ENCODE measurements at regions not wholly inside any gene's neighbourhood (a gene's known extent, or its start where the extent isn't known, plus 50 kb on each side); places are given as distances from the start of the nearest gene placed in this dataset.
"Not testable (repeated sequence)": the region's sequence is repeated elsewhere in the genome, so short reads cannot be mapped to it uniquely, and the experiment has no call there.

- Histone ChIP-seq H3K36me3 (replicated peaks in 1 of 2) (no peaks in the 10 kb centered on the region), H3K27me3 (no peaks in the 10 kb centered on the region), H3K27ac (no peak overlapping the region), H3K9me3 (replicated peaks in 1 of 3) (no peaks in the 10 kb centered on the region), H3K4me1 (replicated peaks in 1 of 2) (no peaks in the 10 kb centered on the region), H3K4me3 (no peak overlapping the region)
- TF ChIP-seq CTCF (IDR thresholded peaks at IDR 0.05): no peak
- TF ChIP-seq POLR2A (IDR thresholded peaks at IDR 0.05): no peak
- intact Hi-C loops (cut with DNase I): no loop called here
- 79 to 100% (median 86%) methylated on average over 2 to 3 of the region's 3 CpGs for WGBS, 4 donors
- no peak for DNase-seq
Observed at GRCh38 chr15:67937153-67937761, 97.4 kb upstream of the RNU6-1 start.

GRCh38 chr15:67939179-67939578 is 99.3 kb upstream of the RNU6-1 start:
- H3K4me1 ChIP-seq (replicated peaks in 1 of 2); H3K4me3 ChIP-seq; DNase-seq; H3K9me3 ChIP-seq (replicated peaks in 1 of 3); intact Hi-C loops (cut with DNase I); H3K36me3 ChIP-seq (replicated peaks in 1 of 2); H3K27me3 ChIP-seq; H3K27ac ChIP-seq: not testable (repeated sequence)
- 92 to 98% (median 96%) methylated on average over 5 of the region's 5 CpGs for WGBS, 4 donors

GRCh38 chr15:67939588-67940323 is 99.9 kb upstream of the RNU6-1 start:
- not testable (repeated sequence) for H3K27ac ChIP-seq; DNase-seq; H3K9me3 ChIP-seq (replicated peaks in 1 of 3); H3K4me1 ChIP-seq (replicated peaks in 1 of 2); H3K36me3 ChIP-seq (replicated peaks in 1 of 2); H3K27me3 ChIP-seq; H3K4me3 ChIP-seq
- 61 to 74% (median 69%) methylated on average over 4 to 5 of the region's 5 CpGs for WGBS, 4 donors
- intact Hi-C loops (cut with DNase I): loop anchor here in 1 of 2 donors (10.0 kb wide), 1 partner anchor 65 kb away; no protein-coding TSS in a partner anchor

- DNase-seq: no peak
- Histone ChIP-seq H3K4me3 (no peak overlapping the region), H3K27ac (no peak overlapping the region), H3K4me1 (replicated peaks in 1 of 2) (peaks cover 3% of the 10 kb centered on the region in 2 donors), H3K27me3 (no peaks in the 10 kb centered on the region), H3K9me3 (replicated peaks in 1 of 3) (no peaks in the 10 kb centered on the region), H3K36me3 (replicated peaks in 1 of 2) (no peaks in the 10 kb centered on the region)
- WGBS, 4 donors: 93 to 100% (median 98%) methylated on average over 1 of the region's 1 CpG
- TF ChIP-seq POLR2A (IDR thresholded peaks at IDR 0.05): no peak
- intact Hi-C loops (cut with DNase I): loop anchor here in 1 of 2 donors (10.0 kb wide), 1 partner anchor 66 kb away; no protein-coding TSS in a partner anchor
Observed at GRCh38 chr15:67940324-67940719, 100.5 kb upstream of the RNU6-1 start.

- WGBS, 4 donors: 77 to 87% (median 82%) methylated on average over 3 of the region's 3 CpGs
- Histone ChIP-seq H3K4me1 (replicated peaks in 1 of 2) (peaks cover 4 to 5% of the 10 kb centered on the region in 2 donors), H3K27ac (no peak overlapping the region), H3K4me3 (no peak overlapping the region), H3K9me3 (replicated peaks in 1 of 3) (no peaks in the 10 kb centered on the region), H3K27me3 (no peaks in the 10 kb centered on the region), H3K36me3 (replicated peaks in 1 of 2) (no peaks in the 10 kb centered on the region)
- intact Hi-C loops (cut with DNase I): loop anchor here in 1 of 2 donors (10.0 kb wide), 1 partner anchor 67 kb away; no protein-coding TSS in a partner anchor
- TF ChIP-seq CTCF (IDR thresholded peaks at IDR 0.05) (no peak), POLR2A (IDR thresholded peaks at IDR 0.05) (no peak)
- DNase-seq: no peak
Observed at GRCh38 chr15:67941648-67942310, 101.9 kb upstream of the RNU6-1 start.

All from adrenal gland (tissue), 9 donors.